Neuronal stem cell (in vitro differentiated cells): ENCODE measurements at regions not wholly inside any gene's neighbourhood (a gene's known extent, or its start where the extent isn't known, plus 50 kb on each side); places are given as distances from the start of the nearest gene placed in this dataset.

Experiments used
- DNase-seq: peaks from one replicate; pipeline ENCODE4 v3.0.0-alpha.2; 2013; ENCODE audit warnings: low spot score
- H2AFZ ChIP-seq: one replicate; pipeline ENCODE4 v1.6.1; 2013; ENCODE audit warnings: mild to moderate bottlenecking, low read length, inconsistent platforms
- H2AK5ac ChIP-seq: 2 replicates; pipeline ENCODE4 v1.6.1; 2013; ENCODE audit warnings: low read depth, mild to moderate bottlenecking, inconsistent platforms, low read length, moderate library complexity, mixed read lengths
- H2BK120ac ChIP-seq: 2 replicates; pipeline ENCODE4 v1.6.1; 2013; ENCODE audit warnings: low read depth, mild to moderate bottlenecking, inconsistent platforms, low read length, moderate library complexity, mixed read lengths
- H2BK12ac ChIP-seq: one replicate; pipeline ENCODE4 v1.6.1; 2013; ENCODE audit warnings: low read length, inconsistent platforms
- H2BK15ac ChIP-seq: 2 replicates; pipeline ENCODE4 v1.6.1; 2013; ENCODE audit warnings: mild to moderate bottlenecking, low read length, inconsistent platforms, mixed read lengths
- H2BK5ac ChIP-seq: one replicate; pipeline ENCODE4 v1.6.1; 2013; ENCODE audit warnings: inconsistent platforms, mild to moderate bottlenecking, low read length, moderate library complexity
- H3K14ac ChIP-seq: one replicate; pipeline ENCODE4 v1.6.1; 2013; ENCODE audit warnings: low read length, inconsistent platforms
- H3K18ac ChIP-seq: 2 replicates; pipeline ENCODE4 v1.6.1; 2013; ENCODE audit warnings: low read length, inconsistent platforms
- H3K23ac ChIP-seq: 2 replicates; pipeline ENCODE4 v1.6.1; 2013; ENCODE audit warnings: low read depth, mild to moderate bottlenecking, mixed read lengths, low read length, inconsistent platforms; ENCODE audit not compliant: poor library complexity
- H3K27ac ChIP-seq: replicated peaks from 3 replicates; pipeline ENCODE4 v1.5.1; 2013; ENCODE audit warnings: low read length, inconsistent platforms
- H3K27me3 ChIP-seq, 3 experiments: 2 replicates each; pipeline ENCODE4 v1.6.1; 2013; ENCODE audit warnings: low read length in 3 of 3, mild to moderate bottlenecking in 2 of 3, inconsistent platforms in 1 of 3, low read depth in 1 of 3, mixed read lengths in 1 of 3, moderate library complexity in 1 of 3; ENCODE audit not compliant: control insufficient read depth in 3 of 3, insufficient read depth in 3 of 3
- H3K36me3 ChIP-seq, 2 donors: replicated peaks in 1 of 2; 2 replicates each; pipeline ENCODE4 v1.6.1; 2013; ENCODE audit warnings: low read length in 2 of 2; ENCODE audit not compliant: control insufficient read depth in 2 of 2, insufficient read depth in 2 of 2
- H3K4ac ChIP-seq: 2 replicates; pipeline ENCODE4 v1.6.1; 2013; ENCODE audit warnings: inconsistent platforms, mild to moderate bottlenecking, low read length, moderate library complexity
- H3K4me1 ChIP-seq, 2 donors: 1 replicate in 1 of 2; 2 replicates in 1 of 2; pipeline ENCODE4 v1.6.1; 2013; ENCODE audit warnings: low read length in 2 of 2, low read depth in 1 of 2; ENCODE audit not compliant: control insufficient read depth in 2 of 2, insufficient read depth in 1 of 2
- H3K4me2 ChIP-seq: one replicate; pipeline ENCODE4 v1.6.1; 2013; ENCODE audit warnings: mild to moderate bottlenecking, low read length, inconsistent platforms; ENCODE audit not compliant: insufficient read depth, poor library complexity, severe bottlenecking
- H3K4me3 ChIP-seq, 2 donors: 2 replicates each; pipeline ENCODE4 v1.5.1; 2013; ENCODE audit warnings: low read length in 2 of 2, mild to moderate bottlenecking in 2 of 2, inconsistent platforms in 1 of 2, moderate library complexity in 1 of 2
- H3K79me1 ChIP-seq: one replicate; pipeline ENCODE4 v1.6.1; 2013; ENCODE audit warnings: low read depth, mild to moderate bottlenecking, inconsistent platforms, low read length, moderate library complexity
- H3K9ac ChIP-seq: one replicate; pipeline ENCODE4 v1.6.1; 2013; ENCODE audit warnings: mild to moderate bottlenecking, low read depth, low read length, inconsistent platforms; ENCODE audit not compliant: poor library complexity
- H3K9me3 ChIP-seq, 2 donors: replicated peaks in 1 of 2; 2 replicates each; pipeline versions ENCODE3 to v1.6.1; 2013; ENCODE audit warnings: low read length in 2 of 2, mild to moderate bottlenecking in 2 of 2, inconsistent platforms in 1 of 2, low read depth in 1 of 2, mixed read lengths in 1 of 2, moderate library complexity in 1 of 2; ENCODE audit not compliant: control insufficient read depth in 2 of 2, insufficient read depth in 1 of 2
- H4K8ac ChIP-seq: one replicate; pipeline ENCODE4 v1.6.1; 2013; ENCODE audit warnings: low read depth, mild to moderate bottlenecking, inconsistent platforms, low read length, moderate library complexity
- H4K91ac ChIP-seq: one replicate; pipeline ENCODE4 v1.6.1; 2013; ENCODE audit warnings: low read length, low read depth, mild to moderate bottlenecking, inconsistent platforms; ENCODE audit not compliant: poor library complexity
- WGBS, 2 donors: extraction: QIAGEN DNeasy Blood & Tissue Kit; methylation state at CpG; one replicate each; pipeline ENCODE4 v1.1.7; 2013; ENCODE audit warnings: missing lambda C conversion rate in 2 of 2, mixed read lengths in 1 of 2; ENCODE audit not compliant: insufficient read length in 2 of 2, insufficient replicate concordance in 1 of 2; ENCODE audit errors: extremely low coverage in 2 of 2; 5-methylcytosine and 5-hydroxymethylcytosine counted together

DNA sequence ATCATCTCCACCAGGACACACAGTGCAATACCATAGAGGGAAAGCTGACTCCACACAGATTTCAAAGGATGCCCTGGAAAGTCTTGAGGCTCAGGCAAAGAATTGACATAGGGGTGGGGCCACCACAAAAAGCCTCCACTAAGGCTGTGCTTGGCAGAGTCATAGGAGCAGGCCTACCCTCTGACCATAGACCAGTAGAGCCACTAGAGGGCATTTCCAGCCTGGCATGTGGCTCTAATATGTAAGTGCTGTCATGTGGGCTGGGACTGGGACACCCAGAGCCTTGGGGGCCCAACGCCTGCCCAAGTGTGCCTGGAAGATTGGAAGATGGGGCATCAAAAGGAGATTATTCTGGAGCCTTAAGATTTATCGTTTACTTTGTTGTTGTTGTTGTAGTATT lies 726.0 kb downstream of the DNAH5 start:
- no peak overlapping the region for H4K8ac ChIP-seq
- H3K23ac ChIP-seq = no peak overlapping the region
- no peak overlapping the region for H2AFZ ChIP-seq
- no peak overlapping the region for H2BK15ac ChIP-seq
- H3K4me2 ChIP-seq = no peak overlapping the region
- no peak overlapping the region for H2BK5ac ChIP-seq
- H4K91ac ChIP-seq = no peak overlapping the region
- H3K18ac ChIP-seq = no peak overlapping the region
- H3K27ac ChIP-seq = no peak overlapping the region
- H3K4ac ChIP-seq = peak overlapping the region; percentile 13
- H2BK120ac ChIP-seq = peak overlapping the region; percentile 9
- H3K14ac ChIP-seq = no peak overlapping the region
- no peaks in the 10 kb centered on the region for H3K27me3 ChIP-seq
- no CpG with 5 or more reads among the region's 2 CpGs for WGBS, 2 donors
- no peak overlapping the region for H2BK12ac ChIP-seq
- H3K79me1 ChIP-seq = no peaks in the 10 kb centered on the region
- no peak for DNase-seq
- H3K36me3 ChIP-seq = no peaks in the 10 kb centered on the region
- H3K9me3 ChIP-seq = no peaks in the 10 kb centered on the region
- H2AK5ac ChIP-seq = no peak overlapping the region
- H3K4me3 ChIP-seq = peak overlapping the region in 1 of 2 donors; percentile 4
- no peaks in the 10 kb centered on the region for H3K4me1 ChIP-seq
- H3K9ac ChIP-seq = no peak overlapping the region

DNA sequence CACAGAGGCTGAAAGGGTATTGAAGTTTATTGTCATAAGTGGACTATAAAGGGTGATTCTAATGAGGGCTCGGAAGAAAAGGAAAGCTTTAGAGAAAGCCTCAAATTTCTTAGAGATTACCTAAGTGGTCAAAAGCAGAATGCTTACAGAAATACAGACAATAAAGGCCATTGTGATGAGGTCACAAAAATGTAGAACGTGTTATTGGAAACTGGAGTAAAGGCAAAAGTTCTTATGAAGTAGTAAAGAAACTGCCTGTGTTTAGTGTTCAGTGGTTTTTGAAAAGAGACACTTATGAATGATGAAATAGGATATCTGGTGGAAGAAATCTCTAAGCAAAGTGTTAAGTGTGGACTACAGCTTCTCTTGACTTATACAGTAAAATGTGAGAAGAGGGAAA lies 726.9 kb downstream of the DNAH5 start:
- DNase-seq = no peak

DNA sequence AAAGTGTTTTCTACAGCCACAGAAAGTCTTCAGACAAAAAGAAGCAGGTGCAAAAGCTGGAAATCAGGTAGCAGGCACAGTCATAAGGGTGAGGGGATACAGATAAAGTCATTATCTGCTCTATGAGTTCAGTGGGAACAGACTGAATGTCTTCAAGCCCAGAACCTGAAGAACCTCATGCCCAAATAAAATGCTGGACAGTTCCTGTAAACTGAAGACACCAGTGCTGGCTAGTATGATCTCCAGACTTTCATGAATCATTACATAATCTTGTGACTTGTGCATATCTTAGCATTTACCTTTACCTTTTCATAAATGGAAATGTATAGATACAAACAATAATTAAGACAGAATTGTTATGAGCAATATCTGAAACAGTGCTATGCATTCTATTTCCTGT lies 728.7 kb downstream of the DNAH5 start:
- Histone ChIP-seq H3K4me3 (no peak overlapping the region), H3K27me3 (no peaks in the 10 kb centered on the region), H3K23ac (no peak overlapping the region), H3K4me2 (no peak overlapping the region), H2BK12ac (no peak overlapping the region), H3K14ac (no peak overlapping the region), H3K4me1 (no peaks in the 10 kb centered on the region), H3K9me3 (no peaks in the 10 kb centered on the region), H3K18ac (no peak overlapping the region), H2AK5ac (no peak overlapping the region), H3K79me1 (no peaks in the 10 kb centered on the region), H4K91ac (no peak overlapping the region), H2BK15ac (no peak overlapping the region), H2AFZ (no peak overlapping the region), H2BK120ac (no peak overlapping the region), H3K36me3 (no peaks in the 10 kb centered on the region), H4K8ac (no peak overlapping the region), H2BK5ac (no peak overlapping the region), H3K27ac (no peak overlapping the region), H3K4ac (no peak overlapping the region), H3K9ac (no peak overlapping the region)
- DNase-seq = no peak

More for the DNA sequence above, 726.9 kb downstream of the DNAH5 start:
- Histone ChIP-seq H2AK5ac (no peak overlapping the region), H4K8ac (no peak overlapping the region), H3K23ac (no peak overlapping the region), H3K9me3 (no peaks in the 10 kb centered on the region), H3K9ac (no peak overlapping the region), H3K27me3 (no peaks in the 10 kb centered on the region), H3K36me3 (no peaks in the 10 kb centered on the region), H2BK120ac (no peak overlapping the region), H3K79me1 (no peaks in the 10 kb centered on the region), H3K4me3 (no peak overlapping the region), H3K4ac (no peak overlapping the region), H3K4me1 (no peaks in the 10 kb centered on the region), H3K27ac (no peak overlapping the region), H2BK5ac (no peak overlapping the region), H4K91ac (no peak overlapping the region), H2AFZ (no peak overlapping the region), H3K14ac (no peak overlapping the region), H3K18ac (no peak overlapping the region), H2BK15ac (no peak overlapping the region), H3K4me2 (no peak overlapping the region), H2BK12ac (no peak overlapping the region)
- no CpG with 5 or more reads among the region's 2 CpGs for WGBS, 2 donors

DNA sequence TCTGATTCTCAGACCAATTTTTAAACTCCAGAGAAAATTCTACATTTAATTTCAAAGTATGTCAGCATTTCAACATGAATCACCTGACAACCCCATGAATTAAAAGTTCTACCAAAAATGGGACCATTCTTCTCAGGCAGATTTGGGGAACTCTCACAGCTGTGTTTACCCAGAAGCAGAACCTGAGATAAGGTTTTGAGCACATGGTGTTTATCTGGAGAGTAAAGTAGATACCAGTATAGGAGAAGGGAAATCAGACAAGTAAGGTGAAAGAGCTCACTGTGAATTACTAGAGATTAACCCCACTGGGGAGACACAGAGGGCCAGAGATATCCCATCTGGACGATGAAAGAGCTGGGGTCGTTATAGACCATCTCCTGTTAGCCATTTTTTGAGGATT lies 729.1 kb downstream of the DNAH5 start:
- Histone ChIP-seq H3K9me3 (no peaks in the 10 kb centered on the region), H3K14ac (no peak overlapping the region), H2BK12ac (no peak overlapping the region), H2AFZ (no peak overlapping the region), H4K8ac (no peak overlapping the region), H3K4me1 (no peaks in the 10 kb centered on the region), H2BK15ac (no peak overlapping the region), H3K4me2 (no peak overlapping the region), H3K4ac (no peak overlapping the region), H2BK120ac (no peak overlapping the region), H3K27me3 (no peaks in the 10 kb centered on the region), H3K4me3 (no peak overlapping the region), H3K9ac (no peak overlapping the region), H3K23ac (no peak overlapping the region), H3K18ac (no peak overlapping the region), H4K91ac (no peak overlapping the region), H3K27ac (no peak overlapping the region), H3K79me1 (no peaks in the 10 kb centered on the region), H3K36me3 (no peaks in the 10 kb centered on the region), H2BK5ac (no peak overlapping the region), H2AK5ac (no peak overlapping the region)
- DNase-seq = no peak
- no CpG with 5 or more reads among the region's 2 CpGs for WGBS, 2 donors
